ENCODE measurements at regions not wholly inside any gene's neighbourhood (a gene's known extent, or its start where the extent isn't known, plus 50 kb on each side); places are given as distances from the start of the nearest gene placed in this dataset.

- TF ChIP-seq ZBTB7A (IDR thresholded peaks at IDR 0.05; ENCODE audit: low read depth) (no peak), RAD21 (IDR thresholded peaks at IDR 0.05; ENCODE audit: low read depth) (no peak), CREB1 (IDR thresholded peaks at IDR 0.05; ENCODE audit: low read depth) (no peak), EP300 (IDR thresholded peaks at IDR 0.05; ENCODE audit: borderline replicate concordance) (no peak), YY1 (IDR thresholded peaks at IDR 0.05; ENCODE audit: low read depth) (no peak), CEBPB (IDR thresholded peaks at IDR 0.05) (no peak), MAX (IDR thresholded peaks at IDR 0.05) (no peak), REST (IDR thresholded peaks at IDR 0.05; ENCODE audit: low read depth) (no peak)
Observed at GRCh38 chr5:4222821-4223220, 627.2 kb downstream of the IRX1 start.

Measured in Ishikawa (cell line).